GM18868 (cell line): ENCODE measurements at regions not wholly inside any gene's neighbourhood (a gene's known extent, or its start where the extent isn't known, plus 50 kb on each side); places are given as distances from the start of the nearest gene placed in this dataset.
"Not testable (repeated sequence)": the region's sequence is repeated elsewhere in the genome, so short reads cannot be mapped to it uniquely, and the experiment has no call there.

Source experiments
- ATAC-seq: cut with Tn5 transposase; IDR thresholded peaks from one replicate; pipeline ENCODE4 v1.9.1; 2021; ENCODE audit warnings: mild to moderate bottlenecking, moderate library complexity; ENCODE audit not compliant: unreplicated experiment

DNA sequence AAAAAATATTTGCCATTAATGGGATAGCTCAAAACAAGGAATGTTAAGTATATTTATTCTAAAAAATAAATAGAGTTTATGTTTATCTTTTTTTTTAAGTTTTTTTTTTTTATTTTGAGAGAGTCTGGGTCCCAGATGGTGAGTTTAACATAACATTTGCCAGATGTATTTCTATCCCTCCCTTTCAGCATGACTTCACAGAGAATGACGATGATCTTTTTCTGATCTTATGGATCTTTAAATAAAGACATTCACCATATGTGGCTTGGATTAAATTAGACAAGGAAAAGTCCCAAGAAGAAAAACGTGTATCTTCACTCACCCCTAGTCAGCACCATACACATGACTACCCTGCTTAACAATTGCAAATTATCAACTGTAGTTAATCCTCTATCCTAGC, 839.8 kb upstream of the CNTN5 start:
- no peak for ATAC-seq

DNA sequence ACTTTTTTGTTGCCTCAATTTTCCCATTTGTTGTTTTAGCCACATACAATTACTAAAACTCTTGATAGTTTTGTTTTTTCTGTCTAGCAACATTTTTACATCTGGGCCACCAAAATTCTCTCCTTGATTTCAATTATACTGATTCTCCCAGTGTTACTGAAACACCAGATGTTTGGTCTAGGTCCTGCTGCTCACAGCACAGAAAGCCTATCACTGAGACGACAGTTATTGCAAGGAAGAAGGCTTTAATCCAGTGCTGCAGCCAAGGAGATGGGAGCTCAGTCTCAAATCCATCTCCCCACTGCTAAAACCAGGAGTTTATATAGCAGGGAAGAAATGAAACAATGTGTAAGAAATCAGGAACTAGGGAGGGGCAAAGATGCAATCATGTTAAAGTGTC, 837.7 kb upstream of the CNTN5 start:
- no peak for ATAC-seq

DNA sequence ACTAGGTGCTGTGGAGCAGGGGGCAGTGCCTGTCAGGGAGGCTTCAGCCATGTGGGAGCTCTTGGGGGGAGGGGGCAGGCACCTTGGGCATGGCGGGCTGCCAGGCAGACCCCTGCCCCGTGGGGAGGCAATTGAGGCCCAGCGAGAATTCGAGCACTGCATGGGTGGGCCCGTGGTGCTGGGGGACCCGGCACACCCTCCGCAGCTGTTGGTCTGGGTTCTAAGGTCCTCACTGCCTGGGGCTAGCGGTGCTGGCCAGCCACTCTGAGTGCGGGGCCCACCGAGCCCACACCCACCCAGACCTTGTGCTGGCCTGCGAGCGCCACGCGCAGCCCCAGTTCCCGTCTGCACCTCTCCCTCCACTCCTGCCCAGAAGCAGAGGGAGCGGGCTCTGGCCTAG, 835.5 kb upstream of the CNTN5 start:
- no peak for ATAC-seq

DNA sequence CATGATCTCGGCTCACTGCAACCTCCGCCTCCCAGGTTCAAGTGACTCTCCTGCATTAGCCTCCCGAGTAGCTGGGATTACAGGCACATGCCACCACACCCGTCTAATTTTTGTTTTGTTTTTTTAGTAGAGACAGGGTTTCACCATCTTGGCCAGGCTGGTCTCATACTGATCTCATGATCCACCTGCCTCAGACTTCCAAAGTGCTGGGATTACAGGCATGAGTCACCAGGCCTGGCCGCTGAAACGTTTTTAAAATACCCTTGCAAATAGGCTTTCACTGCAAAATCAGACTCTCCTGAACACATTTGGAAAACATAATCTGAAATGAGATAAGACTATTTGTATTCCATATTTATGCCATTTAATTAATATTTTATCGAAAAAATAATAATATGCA, 826.1 kb upstream of the CNTN5 start:
- no peak for ATAC-seq

DNA sequence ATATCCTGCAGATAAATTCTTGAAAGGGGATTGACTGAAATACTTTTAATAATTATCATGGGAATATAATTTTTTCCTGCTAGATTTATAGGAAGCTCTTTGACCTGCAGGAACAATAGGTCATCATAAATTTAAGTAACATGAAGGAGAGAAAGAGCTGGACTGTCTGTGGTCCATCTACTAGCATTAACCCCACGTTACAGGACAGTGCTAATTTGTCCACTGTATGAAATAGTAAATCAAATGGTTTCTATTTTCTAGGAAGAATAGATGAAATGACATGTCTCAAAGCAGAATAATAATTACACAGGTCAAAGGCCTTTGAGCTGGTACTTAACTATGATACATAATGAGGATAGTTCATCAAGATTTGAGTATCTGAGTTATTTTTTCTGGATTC, 825.4 kb upstream of the CNTN5 start:
- ATAC-seq: no peak

DNA sequence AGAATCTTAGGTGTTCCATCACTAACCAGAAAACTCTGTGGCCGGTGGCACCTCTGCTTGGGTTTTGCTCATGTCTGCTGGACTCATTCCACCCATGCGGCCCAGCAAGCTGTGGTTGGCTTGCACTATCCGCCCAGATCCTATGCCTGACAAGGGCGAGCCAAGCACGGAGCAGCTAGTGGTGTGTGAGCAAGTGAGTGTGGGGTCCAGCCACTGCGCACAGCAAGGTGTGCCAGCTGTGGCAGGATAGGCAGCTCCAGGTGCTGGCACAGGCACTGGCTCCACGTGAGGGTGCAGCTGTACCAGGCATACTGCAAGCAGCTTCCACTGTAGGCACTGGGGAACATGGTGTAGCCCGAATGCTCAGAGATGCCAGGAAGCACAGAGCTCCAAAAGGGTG, 813.7 kb upstream of the CNTN5 start:
- ATAC-seq: no peak

DNA sequence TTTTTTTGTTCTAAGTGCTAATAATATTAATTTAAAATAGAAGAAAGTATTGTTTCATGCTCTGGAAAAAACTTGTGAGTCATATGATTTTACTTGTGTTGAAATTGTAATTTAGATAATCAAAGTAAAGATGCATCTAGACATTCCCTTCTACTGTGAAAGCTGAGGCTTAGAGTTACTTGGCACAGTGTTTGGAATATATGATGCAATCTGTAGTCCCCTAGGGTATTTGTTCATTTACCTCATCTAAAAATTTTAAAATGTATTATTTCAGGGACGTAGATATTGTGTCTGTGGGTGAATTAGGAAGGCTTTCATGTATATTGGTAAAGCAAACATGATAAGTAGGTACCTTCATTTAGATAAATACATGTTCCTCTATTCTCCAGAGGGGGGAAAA, 793.5 kb upstream of the CNTN5 start:
- ATAC-seq: no peak

DNA sequence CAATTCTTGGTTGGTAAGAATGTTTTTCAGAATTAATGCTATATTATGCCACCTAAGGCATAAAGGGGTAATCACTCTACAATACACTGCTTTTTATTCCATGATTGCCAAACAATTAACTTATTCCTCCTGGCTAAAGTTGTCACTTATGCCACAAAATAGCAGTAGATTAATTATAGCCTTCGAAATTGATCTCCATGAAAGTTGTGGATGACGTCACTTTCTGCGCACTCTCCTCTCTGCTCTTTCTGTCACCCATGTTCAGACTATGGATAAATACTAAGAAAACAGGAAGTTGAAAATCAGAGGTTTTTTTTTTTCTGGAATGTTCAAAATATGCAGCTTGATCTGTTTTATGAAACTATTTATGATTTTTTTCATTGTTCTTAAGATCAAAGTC, 790.1 kb upstream of the CNTN5 start:
- no peak for ATAC-seq

DNA sequence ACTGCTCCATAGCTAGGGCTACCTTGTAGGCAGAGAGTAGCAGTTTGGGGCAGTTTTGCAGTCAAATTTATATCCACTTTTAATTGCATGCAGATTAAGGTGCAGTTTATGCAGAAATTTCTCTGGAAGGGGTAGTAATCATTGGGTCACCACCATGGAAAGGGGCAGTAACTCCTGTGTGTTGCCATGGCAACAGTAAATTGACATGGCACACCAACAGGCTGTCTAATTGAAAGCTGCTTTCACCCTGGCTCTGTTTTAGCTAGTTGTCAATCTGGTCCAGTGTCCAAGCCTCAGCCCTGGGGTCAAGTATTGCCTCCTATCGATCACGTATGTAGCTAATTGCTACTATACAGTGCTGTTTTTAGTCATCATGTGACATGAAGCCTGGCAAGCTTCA, 786.1 kb upstream of the CNTN5 start:
- ATAC-seq: no peak

DNA sequence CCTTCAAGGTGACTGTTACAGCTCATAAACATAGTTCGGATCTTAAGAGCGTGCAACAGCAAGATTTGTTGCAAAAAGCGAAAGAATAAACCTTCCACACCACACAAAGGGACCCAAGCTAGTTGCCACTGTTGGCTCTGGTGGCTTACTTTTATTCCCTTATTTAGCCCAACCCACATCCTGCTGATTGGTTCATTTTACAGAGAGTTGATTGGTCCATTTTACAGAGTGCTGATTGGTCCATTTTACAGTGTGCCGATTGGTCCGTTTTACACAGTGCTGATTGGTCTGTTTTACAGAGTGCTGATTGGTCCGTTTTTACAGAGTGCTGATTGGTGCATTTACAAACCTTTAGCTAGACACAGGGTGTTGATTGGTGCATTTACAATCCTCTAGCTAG, 776.9 kb upstream of the CNTN5 start:
- ATAC-seq: no peak

DNA sequence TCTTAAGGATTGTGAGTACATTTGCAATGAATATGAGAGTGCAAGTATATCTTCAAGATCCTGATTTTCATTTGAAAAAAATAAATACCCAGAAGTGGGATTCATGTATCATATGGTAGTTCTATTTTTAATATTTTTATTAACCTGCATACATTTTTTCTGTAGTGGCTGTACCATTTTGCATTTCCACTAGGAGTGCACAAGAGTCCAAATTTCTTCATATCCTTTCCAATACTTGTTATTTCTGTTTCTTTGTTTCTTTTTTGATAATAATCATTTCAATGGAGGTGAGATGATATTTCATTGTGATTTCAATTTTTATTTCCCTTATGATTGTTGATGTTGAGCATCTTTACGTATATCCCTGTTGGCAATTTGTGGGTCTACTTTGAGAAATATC, 759.8 kb upstream of the CNTN5 start:
- no peak for ATAC-seq

DNA sequence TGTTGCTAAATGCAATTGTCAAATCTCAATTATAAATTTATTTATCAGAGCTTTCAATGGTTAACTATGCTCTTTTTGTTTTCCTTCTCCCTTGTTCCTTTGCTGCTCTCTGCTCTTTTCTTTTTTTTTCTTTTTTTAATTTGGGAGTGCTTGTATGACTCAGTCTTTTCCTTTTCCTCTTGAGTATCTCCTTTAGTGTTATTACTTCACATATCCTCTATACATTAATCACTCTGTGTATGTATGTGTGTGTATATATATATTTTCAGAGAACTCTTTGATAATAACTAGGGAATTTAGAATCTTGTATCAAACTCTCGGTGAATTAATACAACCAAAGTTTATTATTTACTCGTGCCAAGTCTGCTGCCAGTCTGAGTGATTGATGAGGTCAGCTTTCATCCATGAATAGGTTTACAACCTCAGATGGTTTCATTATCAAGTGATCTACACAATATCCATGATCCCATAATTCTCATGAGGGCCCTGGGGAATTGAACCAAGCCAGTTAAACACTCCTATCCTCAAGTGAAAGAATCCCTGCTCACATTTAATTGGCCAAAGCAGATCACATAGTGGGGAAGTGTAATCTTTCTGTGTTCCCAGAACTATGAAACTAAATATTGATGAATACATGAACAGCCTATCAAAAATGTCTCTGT, 743.4 kb upstream of the CNTN5 start:
- no peak for ATAC-seq

DNA sequence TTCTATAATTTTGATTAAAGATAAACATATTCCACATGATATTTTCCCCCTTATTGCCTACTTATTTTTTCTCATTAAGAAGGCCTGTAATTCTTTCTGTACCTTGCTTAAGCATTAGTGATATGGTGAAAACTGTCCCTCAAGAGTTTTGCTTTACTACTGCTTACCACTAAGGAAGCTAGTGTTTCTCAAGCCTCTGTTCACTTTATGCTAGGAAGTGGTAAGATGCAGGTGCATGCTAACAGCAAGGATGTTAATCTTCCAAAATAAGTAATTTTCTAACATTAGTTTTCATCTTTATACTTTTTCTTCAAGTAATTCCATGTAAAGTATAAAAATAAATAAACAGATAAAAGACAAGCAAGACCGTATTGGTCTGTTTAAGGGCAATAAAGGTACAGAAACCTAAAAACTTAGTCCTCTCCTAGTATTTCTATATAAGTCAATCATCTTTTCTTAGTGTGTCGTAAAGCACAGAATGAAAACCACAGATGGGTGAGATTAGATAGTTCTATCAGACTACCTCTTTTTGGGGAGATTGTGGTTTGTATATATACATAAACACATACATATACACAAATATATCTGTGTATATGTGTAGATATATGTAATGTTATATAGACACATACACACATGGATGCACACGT, 731.0 kb upstream of the CNTN5 start:
- no peak for ATAC-seq

DNA sequence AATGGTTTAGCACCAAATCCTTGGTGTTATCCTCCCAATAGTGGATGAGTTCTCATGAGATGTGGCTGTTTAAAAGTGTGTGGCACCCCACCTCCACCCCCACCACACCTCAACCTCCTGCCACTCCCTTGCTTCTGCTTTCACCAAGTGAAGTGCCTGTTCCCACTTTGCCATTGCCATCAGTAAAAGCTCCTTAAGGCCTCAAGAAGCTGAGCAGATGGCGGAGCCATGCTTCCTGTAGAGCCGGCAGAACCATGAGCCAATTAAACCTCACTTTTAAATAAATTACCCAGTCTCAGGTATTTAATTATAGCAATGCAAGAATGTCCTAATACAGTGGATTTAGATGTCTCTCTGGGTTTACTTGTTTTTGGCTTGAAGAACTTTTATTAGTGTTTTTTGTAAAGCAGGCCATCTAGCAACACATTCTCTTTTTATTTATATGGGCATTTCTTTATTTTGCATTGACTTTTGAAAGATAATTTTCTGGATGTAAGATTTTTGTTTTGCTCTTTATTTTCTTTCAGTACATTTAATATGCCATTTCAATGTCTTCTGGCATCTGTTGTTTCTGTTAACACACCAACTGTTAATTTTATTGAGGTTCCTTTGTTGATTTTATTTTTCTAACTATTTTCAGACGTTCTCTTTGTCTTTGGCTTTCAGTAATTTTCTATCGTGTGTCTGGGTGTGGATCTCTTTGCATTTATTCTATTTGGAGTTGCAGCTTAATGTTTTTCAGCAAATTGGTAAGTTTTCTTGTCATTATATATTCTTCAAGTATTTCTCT, 724.5 kb upstream of the CNTN5 start:
- no peak for ATAC-seq

DNA sequence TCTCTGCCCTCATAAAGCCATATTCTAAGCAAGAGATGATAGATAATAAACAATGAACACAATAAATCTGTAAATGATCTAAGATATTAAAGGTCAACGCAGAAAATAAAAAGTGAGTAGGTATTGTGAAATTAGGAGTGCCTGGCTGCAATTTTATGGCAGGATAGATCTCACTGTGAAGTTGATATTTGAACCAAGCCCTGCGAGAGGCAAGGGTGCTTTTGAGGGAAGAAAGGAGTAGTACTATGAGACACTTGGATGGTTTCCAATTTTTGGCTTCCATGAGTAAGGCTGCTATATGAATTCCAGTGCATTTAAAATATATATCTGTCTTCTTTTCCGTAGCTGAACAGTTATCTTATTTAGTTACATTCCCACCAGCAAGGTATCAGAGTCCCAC, 720.0 kb upstream of the CNTN5 start:
- ATAC-seq: no peak

DNA sequence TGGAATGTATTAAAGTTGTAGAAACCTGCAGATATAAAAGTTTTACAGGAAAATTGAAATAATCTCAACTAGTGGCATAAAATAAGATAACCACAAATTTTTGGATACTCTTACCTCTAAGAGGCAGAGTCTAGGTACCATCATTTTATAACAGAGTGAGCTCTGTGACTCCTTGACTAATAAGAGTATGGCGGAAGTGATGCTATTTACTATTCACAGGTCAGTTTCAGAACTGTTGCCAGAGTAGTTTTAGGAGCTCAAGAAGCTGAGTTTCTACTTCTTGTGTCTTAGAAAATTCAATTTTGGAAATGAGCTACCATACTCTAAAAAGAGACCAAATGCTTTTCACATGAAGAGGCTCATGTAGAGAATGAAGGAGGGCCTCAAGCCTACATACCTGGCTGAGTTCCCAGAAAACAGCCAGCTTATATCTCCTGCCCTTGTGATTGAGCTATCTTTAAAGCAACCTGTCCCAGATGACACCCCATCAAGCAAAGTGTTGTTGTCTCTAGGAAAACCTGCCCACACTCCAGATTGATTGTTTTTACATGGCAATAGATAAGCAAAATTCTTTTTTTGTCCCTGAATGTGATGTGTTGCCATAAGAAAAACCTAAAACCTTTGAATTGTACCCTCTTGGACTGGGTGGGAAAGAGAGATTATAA, 712.8 kb upstream of the CNTN5 start:
- ATAC-seq: no peak

DNA sequence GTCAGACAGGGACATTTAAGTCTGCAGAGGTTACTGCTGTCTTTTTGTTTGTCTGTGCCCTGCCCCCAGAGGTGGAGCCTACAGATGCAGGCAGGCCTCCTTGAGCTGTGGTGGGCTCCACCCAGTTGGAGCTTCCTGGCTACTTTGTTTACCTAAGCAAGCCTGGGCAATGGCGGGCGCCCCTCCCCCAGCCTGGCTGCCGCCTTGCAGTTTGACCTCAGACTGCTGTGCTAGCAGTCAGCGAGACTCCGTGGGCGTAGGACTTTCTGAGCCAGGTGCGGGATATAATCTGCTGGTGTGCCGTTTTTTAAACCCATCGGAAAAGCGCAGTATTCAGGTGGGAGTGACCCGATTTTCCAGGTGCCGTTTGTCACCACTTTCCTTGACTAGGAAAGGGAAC, 690.4 kb upstream of the CNTN5 start:
- ATAC-seq: not testable (repeated sequence)

DNA sequence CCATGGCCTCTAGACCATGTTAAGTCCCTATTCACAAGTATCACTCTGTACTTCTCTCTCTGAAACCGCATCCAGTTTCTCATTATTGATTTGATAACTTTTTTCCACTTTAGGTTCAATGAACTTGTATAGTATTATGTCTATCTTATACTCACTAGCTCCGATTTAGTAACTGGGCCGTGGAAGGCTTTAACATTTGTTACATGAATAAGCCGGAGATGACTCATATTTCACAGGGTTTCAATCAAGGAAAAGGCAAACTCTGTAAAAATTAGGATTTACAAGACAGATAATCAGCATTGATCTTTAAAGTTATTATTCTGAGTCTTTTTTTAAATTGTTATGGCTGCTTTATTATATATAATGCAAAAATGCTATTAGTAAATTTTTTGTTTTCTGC, 662.2 kb upstream of the CNTN5 start:
- no peak for ATAC-seq

DNA sequence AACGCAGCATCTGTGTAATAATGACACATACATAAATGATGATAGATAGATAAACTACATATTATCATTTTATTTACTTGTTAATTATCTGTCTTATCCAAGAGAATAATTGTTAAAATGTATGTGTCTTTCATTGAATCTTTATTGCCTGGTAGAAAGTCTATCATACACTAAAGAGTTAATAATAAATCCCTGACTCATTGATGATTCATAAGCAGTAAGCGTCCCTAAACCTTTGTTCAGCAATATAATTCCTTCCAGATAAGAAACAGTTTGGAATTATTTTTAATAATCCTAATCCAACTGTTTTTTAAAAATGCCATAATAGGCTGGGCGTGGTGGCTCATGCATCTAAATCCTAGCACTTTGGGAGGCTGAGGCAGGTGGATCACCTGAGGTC, 655.6 kb upstream of the CNTN5 start:
- no peak for ATAC-seq

DNA sequence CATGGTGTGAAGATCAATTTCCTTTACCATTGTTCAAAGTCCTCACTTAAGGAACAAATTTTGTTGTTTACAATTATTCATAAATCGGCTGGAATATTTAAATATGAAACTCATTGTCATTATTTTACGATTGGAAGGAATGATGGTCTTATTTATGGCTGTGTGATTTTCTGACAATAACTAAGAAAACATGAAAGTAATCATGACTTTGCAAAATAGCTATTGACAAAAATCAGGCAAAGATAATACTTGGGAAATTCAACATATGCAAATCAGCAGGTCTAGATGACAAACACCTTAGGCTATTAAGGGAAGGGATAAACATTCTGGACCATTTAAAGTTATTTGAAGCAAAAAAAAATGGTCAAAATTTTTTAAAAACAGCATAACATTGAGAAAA, 654.8 kb upstream of the CNTN5 start:
- no peak for ATAC-seq

DNA sequence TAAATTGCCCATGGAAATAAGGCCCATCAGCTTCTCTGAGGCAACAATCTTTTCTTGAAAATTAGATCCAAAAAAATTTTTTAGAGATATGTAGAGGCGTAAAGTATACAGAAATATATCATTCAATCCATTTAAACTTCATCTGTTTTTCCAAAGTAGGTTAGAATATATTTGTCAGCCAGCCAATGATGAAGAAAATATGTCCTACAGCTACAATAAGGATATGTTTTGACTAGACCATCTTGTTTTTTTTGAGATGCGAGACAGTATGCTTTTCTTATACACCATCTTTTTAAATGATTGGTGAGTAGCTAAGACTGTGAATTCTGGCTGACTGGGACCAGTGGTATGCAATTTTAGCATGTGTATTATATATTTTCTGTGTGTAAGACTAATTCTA, 630.4 kb upstream of the CNTN5 start:
- ATAC-seq: no peak

DNA sequence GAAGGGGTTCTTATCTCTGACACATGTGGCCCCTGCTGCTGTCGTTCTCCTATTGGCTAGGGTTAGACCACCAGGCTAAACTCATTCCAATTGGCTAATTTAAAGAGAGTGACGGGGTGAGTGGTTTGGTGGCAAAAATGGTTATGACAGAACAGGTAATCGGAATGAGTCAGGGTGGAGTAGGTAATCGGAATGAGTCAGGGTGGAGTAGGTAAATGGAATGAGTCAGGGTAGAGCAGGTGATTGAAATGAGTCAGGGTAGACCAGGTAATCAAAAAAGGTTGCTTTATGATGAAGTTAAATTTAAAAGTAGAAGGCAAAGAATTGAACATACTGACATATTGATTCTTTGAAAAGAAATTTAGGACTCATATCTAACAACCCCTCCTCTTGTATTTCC, 626.2 kb upstream of the CNTN5 start:
- ATAC-seq: not testable (repeated sequence)
